ENCODE measurements at regions not wholly inside any gene's neighbourhood (a gene's known extent, or its start where the extent isn't known, plus 50 kb on each side); places are given as distances from the start of the nearest gene placed in this dataset.

DNA sequence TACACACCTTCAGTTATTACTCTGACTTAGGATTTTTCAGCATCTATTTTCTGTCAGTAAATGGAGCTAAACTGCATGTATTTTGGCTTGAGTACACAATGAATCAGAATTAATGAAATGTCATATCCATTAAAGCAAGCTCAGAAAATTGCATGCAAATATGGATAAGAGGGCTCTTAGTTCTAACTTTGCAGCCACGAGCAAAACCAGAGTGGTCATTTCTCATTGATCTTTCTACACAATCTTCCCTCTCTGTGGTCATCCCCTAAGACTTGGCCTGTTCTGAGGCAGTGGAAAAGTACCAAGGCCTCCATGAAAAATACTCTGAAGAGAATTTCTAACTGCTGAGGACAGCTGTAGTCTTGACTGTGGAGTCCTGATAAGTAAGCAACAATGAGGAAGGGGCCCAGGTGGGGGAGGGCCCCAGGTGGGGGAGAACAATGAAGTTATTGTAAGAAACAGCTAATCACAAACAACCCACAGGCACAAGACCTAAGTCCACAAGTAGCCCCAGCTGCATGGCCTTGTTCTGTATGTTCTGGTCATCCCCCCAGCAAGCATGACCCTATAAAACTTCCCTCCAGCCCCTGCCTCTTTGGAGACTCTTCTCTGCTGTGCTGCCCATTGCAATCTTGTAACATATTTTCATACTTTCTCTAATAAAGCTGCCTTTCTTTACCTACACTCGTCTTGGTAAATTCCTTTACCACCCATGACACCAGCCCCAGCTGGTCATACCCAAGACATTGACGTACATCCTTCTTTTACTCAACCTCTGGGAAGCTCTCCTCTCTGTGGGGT, 230.3 kb downstream of the TDRD15 start:
- no peaks in the 10 kb centered on the region for H3K4me1 ChIP-seq (ENCODE audit: insufficient read depth, low read length)
- H3K27me3 ChIP-seq (ENCODE audit: control insufficient read depth in 1 of 2, insufficient read depth in 2 of 2, low read length in 2 of 2) = no peaks in the 10 kb centered on the region
- H3K36me3 ChIP-seq (ENCODE audit: insufficient read depth, low read length) = no peaks in the 10 kb centered on the region
- no peaks in the 10 kb centered on the region for H3K9me3 ChIP-seq (ENCODE audit: low read length)
- no peak overlapping the region for H3K9ac ChIP-seq (ENCODE audit: low read length)
- H3K27ac ChIP-seq (ENCODE audit: low read depth, low read length) = no peak overlapping the region
- H3K4me3 ChIP-seq (ENCODE audit: low read depth in 1 of 2, low read length in 2 of 2) = no peak overlapping the region

DNA sequence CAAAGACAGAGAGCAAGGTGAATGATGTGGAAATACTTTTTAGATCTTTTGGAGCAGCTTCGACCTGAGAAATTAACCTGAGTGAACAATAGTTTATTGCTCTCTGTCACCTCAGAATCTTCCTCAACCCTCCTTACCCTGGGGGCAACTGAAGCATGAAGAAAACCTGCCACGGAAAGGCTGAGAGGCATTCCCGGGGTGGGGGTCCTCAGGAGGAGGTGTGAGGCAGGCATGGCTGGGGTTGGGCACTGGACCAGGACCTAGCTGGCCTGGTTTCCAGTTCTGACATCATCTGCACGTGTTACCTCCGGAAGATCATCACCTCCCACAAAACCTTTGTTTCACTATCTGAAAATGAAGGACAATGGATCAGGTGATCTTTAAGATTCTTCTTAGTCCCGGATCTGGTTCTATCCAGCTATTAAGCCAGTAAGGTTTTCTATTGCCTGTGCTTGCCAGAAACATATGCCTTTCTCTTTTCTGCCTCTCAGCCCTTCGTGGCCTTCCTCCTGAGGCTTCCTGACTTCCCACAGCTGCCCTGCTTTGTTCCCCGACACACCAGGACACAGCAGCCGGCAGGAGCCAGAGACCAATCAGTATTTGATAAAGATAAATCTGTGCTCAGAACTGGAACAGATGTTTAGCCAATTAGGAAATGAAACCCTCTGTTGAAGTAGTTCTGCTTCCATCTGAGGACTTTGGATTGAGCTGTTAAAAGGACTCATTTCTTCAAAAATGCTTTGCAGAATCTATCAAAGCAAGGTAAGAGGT, 232.5 kb downstream of the TDRD15 start:
- no peak overlapping the region for H3K27ac ChIP-seq (ENCODE audit: low read depth, low read length)
- H3K4me3 ChIP-seq (ENCODE audit: low read depth in 1 of 2, low read length in 2 of 2) = no peak overlapping the region

DNA sequence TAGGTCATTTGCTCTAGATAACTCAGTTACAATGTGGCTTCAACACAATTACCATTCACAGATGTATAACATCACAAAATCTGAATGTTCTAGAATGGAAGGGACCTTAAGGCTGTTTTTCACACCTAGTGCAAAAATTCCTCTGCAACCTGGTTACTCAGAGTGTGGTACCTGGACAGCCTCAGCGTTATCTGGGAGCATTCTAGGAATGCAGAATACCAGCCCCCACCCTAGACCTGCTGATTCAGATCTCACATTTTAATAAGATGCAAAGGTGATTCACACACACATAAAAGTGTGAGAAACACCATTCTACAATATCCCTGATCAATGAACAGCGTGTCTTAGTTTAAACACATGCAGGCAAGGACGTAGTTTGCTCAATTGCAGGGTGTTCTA, 233.1 kb downstream of the TDRD15 start:
- H3K4me1 ChIP-seq (ENCODE audit: insufficient read depth, low read length) = no peaks in the 10 kb centered on the region
- H3K27ac ChIP-seq (ENCODE audit: low read depth, low read length) = no peak overlapping the region
- H3K4me3 ChIP-seq (ENCODE audit: low read depth in 1 of 2, low read length in 2 of 2) = no peak overlapping the region
- no peaks in the 10 kb centered on the region for H3K9me3 ChIP-seq (ENCODE audit: low read length)
- no peaks in the 10 kb centered on the region for H3K27me3 ChIP-seq (ENCODE audit: control insufficient read depth in 1 of 2, insufficient read depth in 2 of 2, low read length in 2 of 2)
- H3K36me3 ChIP-seq (ENCODE audit: insufficient read depth, low read length) = no peaks in the 10 kb centered on the region
- H3K9ac ChIP-seq (ENCODE audit: low read length) = no peak overlapping the region

More for the DNA sequence above, 232.5 kb downstream of the TDRD15 start:
- Histone ChIP-seq H3K9me3 (ENCODE audit: low read length) (no peaks in the 10 kb centered on the region), H3K4me1 (ENCODE audit: insufficient read depth, low read length) (no peaks in the 10 kb centered on the region), H3K9ac (ENCODE audit: low read length) (no peak overlapping the region), H3K36me3 (ENCODE audit: insufficient read depth, low read length) (no peaks in the 10 kb centered on the region), H3K27me3 (ENCODE audit: control insufficient read depth in 1 of 2, insufficient read depth in 2 of 2, low read length in 2 of 2) (no peaks in the 10 kb centered on the region)

DNA sequence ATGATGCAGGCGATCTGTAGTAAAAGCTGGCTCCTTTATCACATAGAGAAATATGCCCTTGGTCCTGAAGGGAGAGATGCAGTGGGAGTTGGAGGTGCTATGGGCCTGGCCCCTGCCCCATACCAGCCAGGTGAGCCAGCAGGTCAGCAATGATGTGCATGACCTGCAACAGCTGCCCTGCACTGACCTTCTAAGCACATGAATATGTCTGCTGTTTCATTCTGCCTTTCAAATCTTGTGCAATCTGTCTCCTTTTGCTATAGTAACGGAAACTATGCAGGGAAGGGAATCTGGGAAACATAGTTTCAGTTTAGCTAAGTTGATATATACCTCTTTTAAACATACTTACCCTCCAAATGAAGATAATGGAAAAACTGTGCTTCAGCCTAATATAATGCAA, 235.2 kb downstream of the TDRD15 start:
- Histone ChIP-seq H3K27me3 (ENCODE audit: control insufficient read depth in 1 of 2, insufficient read depth in 2 of 2, low read length in 2 of 2) (no peaks in the 10 kb centered on the region), H3K4me1 (ENCODE audit: insufficient read depth, low read length) (no peaks in the 10 kb centered on the region), H3K27ac (ENCODE audit: low read depth, low read length) (no peak overlapping the region), H3K9ac (ENCODE audit: low read length) (no peak overlapping the region), H3K9me3 (ENCODE audit: low read length) (no peaks in the 10 kb centered on the region), H3K4me3 (ENCODE audit: low read depth in 1 of 2, low read length in 2 of 2) (no peak overlapping the region), H3K36me3 (ENCODE audit: insufficient read depth, low read length) (no peaks in the 10 kb centered on the region)

DNA sequence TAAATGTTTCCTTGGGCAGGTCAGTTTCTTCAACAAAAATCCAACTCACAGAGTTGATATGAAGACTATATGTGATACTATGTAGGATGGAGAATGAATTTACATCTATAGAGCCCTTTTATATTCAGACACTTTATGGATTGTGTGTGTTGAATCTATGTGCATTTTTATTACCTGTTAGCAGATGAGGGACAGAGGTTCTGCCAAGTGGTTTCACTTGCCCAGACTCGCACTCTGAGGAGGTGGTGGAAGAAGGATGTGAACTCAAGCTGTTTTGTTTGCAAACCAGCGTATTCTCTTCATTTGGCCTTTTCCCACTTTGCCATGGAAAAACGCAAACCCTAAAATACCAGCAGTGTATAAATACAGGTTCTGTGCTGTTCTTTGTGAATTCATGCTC, 237.6 kb downstream of the TDRD15 start:
- Histone ChIP-seq H3K9ac (ENCODE audit: low read length) (no peak overlapping the region), H3K4me3 (ENCODE audit: low read depth in 1 of 2, low read length in 2 of 2) (no peak overlapping the region), H3K27me3 (ENCODE audit: control insufficient read depth in 1 of 2, insufficient read depth in 2 of 2, low read length in 2 of 2) (no peaks in the 10 kb centered on the region), H3K4me1 (ENCODE audit: insufficient read depth, low read length) (no peaks in the 10 kb centered on the region), H3K9me3 (ENCODE audit: low read length) (no peaks in the 10 kb centered on the region), H3K27ac (ENCODE audit: low read depth, low read length) (no peak overlapping the region), H3K36me3 (ENCODE audit: insufficient read depth, low read length) (no peaks in the 10 kb centered on the region)

DNA sequence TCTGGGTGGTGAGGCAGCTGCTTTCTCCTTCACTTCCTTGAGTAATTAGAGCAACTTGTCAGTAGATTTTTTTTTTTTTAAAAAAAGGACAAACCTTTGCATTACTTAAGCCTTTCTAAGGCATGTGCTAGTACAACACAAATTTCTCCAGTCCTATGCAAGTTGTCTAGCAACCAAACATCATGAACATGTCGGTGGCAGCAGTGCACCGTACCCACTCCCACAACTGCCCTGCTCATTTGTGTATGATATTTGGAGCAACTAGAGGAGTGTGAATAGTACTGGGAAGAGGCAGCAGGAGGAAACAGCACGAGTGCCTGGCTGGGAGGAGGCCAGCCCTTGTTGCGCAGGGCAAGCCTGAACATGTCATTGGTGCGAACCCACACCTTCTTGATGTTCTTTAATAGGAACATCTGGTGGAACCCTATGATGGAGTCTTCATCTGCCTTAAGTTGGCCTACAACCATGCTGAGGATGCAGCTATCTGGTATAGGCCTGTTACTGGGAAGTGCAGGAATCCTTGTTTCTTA, 238.3 kb downstream of the TDRD15 start:
- H3K9ac ChIP-seq (ENCODE audit: low read length) = no peak overlapping the region
- H3K27ac ChIP-seq (ENCODE audit: low read depth, low read length) = no peak overlapping the region
- no peaks in the 10 kb centered on the region for H3K27me3 ChIP-seq (ENCODE audit: control insufficient read depth in 1 of 2, insufficient read depth in 2 of 2, low read length in 2 of 2)
- H3K9me3 ChIP-seq (ENCODE audit: low read length) = no peaks in the 10 kb centered on the region
- H3K4me3 ChIP-seq (ENCODE audit: low read depth in 1 of 2, low read length in 2 of 2) = no peak overlapping the region
- H3K4me1 ChIP-seq (ENCODE audit: insufficient read depth, low read length) = no peaks in the 10 kb centered on the region
- H3K36me3 ChIP-seq (ENCODE audit: insufficient read depth, low read length) = no peaks in the 10 kb centered on the region

DNA sequence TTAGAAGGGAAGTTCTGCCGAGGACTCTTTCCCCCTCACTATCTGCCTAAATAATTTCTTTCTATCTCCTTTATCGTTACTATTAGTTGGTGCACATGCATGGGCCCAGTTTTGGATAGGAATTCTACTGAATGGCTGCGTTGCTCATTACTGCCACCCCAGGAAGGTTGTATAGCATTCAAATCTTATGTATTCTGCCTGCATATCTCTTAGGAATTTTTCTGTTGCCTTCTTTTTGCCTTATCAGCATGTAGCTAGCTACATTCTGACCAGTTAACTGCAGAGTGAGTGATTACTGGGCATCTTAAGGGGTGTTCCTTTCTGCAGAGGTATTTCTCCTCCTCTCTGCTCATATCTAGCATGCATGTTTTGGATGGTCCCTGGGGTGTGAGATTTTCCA, 239.6 kb downstream of the TDRD15 start:
- no peaks in the 10 kb centered on the region for H3K4me1 ChIP-seq (ENCODE audit: insufficient read depth, low read length)

DNA sequence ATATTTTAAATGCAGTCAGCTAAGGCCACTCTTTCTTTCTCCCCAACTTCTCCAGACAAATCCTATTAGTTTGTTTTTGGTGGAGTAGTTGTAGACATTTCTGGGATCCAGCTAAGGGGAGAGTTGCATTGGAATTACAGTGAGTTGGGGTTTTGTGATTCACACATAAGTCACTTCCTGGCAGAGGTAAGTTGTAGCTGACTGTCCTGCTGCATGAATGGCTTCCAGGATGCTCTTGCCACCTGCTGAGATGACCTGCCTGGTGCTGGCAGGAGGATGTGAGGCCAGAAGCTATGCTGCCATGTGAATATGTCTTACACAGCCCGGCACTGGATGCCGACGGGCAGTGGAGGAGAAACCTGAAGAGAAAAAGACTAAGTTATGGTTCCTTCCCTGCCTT, 243.7 kb downstream of the TDRD15 start:
- Histone ChIP-seq H3K27me3 (ENCODE audit: control insufficient read depth in 1 of 2, insufficient read depth in 2 of 2, low read length in 2 of 2) (no peaks in the 10 kb centered on the region), H3K4me3 (ENCODE audit: low read depth in 1 of 2, low read length in 2 of 2) (no peak overlapping the region), H3K9ac (ENCODE audit: low read length) (no peak overlapping the region), H3K4me1 (ENCODE audit: insufficient read depth, low read length) (no peaks in the 10 kb centered on the region), H3K27ac (ENCODE audit: low read depth, low read length) (no peak overlapping the region), H3K36me3 (ENCODE audit: insufficient read depth, low read length) (no peaks in the 10 kb centered on the region), H3K9me3 (ENCODE audit: low read length) (no peaks in the 10 kb centered on the region)

More for the DNA sequence above, 239.6 kb downstream of the TDRD15 start:
- Histone ChIP-seq H3K27me3 (ENCODE audit: control insufficient read depth in 1 of 2, insufficient read depth in 2 of 2, low read length in 2 of 2) (no peaks in the 10 kb centered on the region), H3K9ac (ENCODE audit: low read length) (no peak overlapping the region), H3K4me3 (ENCODE audit: low read depth in 1 of 2, low read length in 2 of 2) (no peak overlapping the region), H3K36me3 (ENCODE audit: insufficient read depth, low read length) (no peaks in the 10 kb centered on the region), H3K27ac (ENCODE audit: low read depth, low read length) (no peak overlapping the region), H3K9me3 (ENCODE audit: low read length) (no peaks in the 10 kb centered on the region)

DNA sequence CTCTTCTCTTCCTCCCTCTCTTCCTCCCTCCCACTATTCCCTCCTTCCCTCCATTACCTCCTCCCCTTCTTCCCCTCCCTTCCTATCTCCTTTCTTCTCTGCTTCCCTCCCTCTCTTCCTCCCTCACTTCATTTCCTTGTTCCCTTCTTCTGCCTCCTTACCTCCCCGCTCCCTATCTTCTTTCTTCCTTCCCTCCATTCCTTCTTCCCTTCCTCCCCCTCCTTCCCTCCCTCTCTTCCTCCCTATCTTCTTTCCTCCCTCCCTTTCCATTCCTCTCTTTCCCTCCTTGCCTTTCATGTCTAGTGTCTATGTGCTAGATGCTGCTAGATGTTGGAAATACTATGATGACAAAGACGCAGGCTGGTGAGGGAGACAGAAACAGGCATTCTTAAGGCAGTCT, 246.0 kb downstream of the TDRD15 start:
- Histone ChIP-seq H3K9ac (ENCODE audit: low read length) (no peak overlapping the region), H3K9me3 (ENCODE audit: low read length) (no peaks in the 10 kb centered on the region), H3K4me3 (ENCODE audit: low read depth in 1 of 2, low read length in 2 of 2) (no peak overlapping the region), H3K27me3 (ENCODE audit: control insufficient read depth in 1 of 2, insufficient read depth in 2 of 2, low read length in 2 of 2) (no peaks in the 10 kb centered on the region), H3K36me3 (ENCODE audit: insufficient read depth, low read length) (no peaks in the 10 kb centered on the region), H3K4me1 (ENCODE audit: insufficient read depth, low read length) (no peaks in the 10 kb centered on the region), H3K27ac (ENCODE audit: low read depth, low read length) (no peak overlapping the region)

DNA sequence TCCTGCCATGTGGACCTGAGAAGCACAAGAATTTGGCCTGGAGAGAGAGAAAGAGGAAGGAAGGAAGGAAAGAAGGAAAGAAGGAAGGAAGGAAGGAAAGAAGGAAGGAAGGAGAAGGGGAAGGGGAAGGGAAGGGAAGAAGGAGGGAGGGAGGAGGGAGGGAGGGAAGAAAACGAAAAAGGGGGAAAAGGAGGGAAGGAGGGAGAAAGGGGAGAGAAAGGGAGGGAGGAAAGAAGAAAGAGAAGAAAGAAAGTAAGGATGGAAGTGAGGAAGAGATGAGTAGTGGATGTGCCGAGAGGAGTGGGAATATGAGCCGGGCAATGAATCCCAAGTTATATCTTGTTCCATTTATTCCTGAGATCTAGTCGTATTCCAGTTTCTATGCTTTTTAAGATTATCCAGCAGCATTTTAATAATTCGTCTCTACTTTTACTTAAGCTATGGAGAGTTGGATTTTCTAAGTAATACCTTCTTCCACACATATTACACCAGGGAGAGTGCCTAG, 247.8 kb downstream of the TDRD15 start:
- Histone ChIP-seq H3K9me3 (ENCODE audit: low read length) (no peaks in the 10 kb centered on the region), H3K9ac (ENCODE audit: low read length) (no peak overlapping the region), H3K4me3 (ENCODE audit: low read depth in 1 of 2, low read length in 2 of 2) (no peak overlapping the region), H3K27ac (ENCODE audit: low read depth, low read length) (no peak overlapping the region), H3K4me1 (ENCODE audit: insufficient read depth, low read length) (no peaks in the 10 kb centered on the region), H3K27me3 (ENCODE audit: control insufficient read depth in 1 of 2, insufficient read depth in 2 of 2, low read length in 2 of 2) (no peaks in the 10 kb centered on the region), H3K36me3 (ENCODE audit: insufficient read depth, low read length) (no peaks in the 10 kb centered on the region)

DNA sequence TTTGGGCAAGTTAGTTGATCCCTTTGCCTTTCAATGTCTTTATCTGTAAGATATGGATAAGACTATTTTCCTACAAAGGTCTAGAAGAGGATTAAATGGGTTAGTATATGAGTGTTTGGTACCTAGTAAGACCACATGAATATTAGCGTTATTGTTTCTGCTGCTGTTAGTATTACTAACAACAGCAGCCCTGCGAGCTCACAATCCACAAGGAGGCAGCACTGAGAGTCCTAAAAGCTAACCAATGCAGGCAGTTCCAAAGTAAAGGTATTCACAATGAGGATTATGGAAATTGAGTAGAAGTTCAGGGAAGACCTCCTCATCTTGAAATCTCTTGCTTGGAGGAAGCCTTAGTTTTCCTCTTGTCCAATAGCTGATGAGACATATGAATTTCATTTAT, 248.9 kb downstream of the TDRD15 start:
- H3K9ac ChIP-seq (ENCODE audit: low read length) = no peak overlapping the region
- no peaks in the 10 kb centered on the region for H3K9me3 ChIP-seq (ENCODE audit: low read length)
- no peaks in the 10 kb centered on the region for H3K4me1 ChIP-seq (ENCODE audit: insufficient read depth, low read length)
- H3K27ac ChIP-seq (ENCODE audit: low read depth, low read length) = no peak overlapping the region
- H3K27me3 ChIP-seq (ENCODE audit: control insufficient read depth in 1 of 2, insufficient read depth in 2 of 2, low read length in 2 of 2) = no peaks in the 10 kb centered on the region
- H3K36me3 ChIP-seq (ENCODE audit: insufficient read depth, low read length) = no peaks in the 10 kb centered on the region
- no peak overlapping the region for H3K4me3 ChIP-seq (ENCODE audit: low read depth in 1 of 2, low read length in 2 of 2)
